GM18502 (cell line): ENCODE measurements at regions not wholly inside any gene's neighbourhood (a gene's known extent, or its start where the extent isn't known, plus 50 kb on each side); places are given as distances from the start of the nearest gene placed in this dataset.

Experiments
- ATAC-seq: cut with Tn5 transposase; IDR thresholded peaks from one replicate; pipeline ENCODE4 v1.9.1; 2021; ENCODE audit warnings: mild to moderate bottlenecking; ENCODE audit not compliant: unreplicated experiment, poor library complexity

- no peak for ATAC-seq
Measured at GRCh38 chr7:51665045-51665780, 348.6 kb upstream of the COBL start.

GRCh38 chr7:51660516-51660915 is 343.9 kb upstream of the COBL start:
- ATAC-seq: no peak

GRCh38 chr7:51658684-51659083 is 342.1 kb upstream of the COBL start:
- ATAC-seq: no peak

GRCh38 chr7:51647931-51648351 is 331.3 kb upstream of the COBL start:
- ATAC-seq: no peak

GRCh38 chr7:51647486-51647885 is 330.9 kb upstream of the COBL start:
- no peak for ATAC-seq

- no peak for ATAC-seq
Measured at GRCh38 chr7:51645702-51646298, 329.2 kb upstream of the COBL start.

GRCh38 chr7:51645255-51645654 is 328.6 kb upstream of the COBL start:
- ATAC-seq: no peak

GRCh38 chr7:51644216-51644615 is 327.6 kb upstream of the COBL start:
- ATAC-seq: no peak

- no peak for ATAC-seq
Measured at GRCh38 chr7:51640841-51641240, 324.2 kb upstream of the COBL start.

- ATAC-seq: no peak
Measured at GRCh38 chr7:51639661-51640334, 323.2 kb upstream of the COBL start.

GRCh38 chr7:51636503-51636902 is 319.9 kb upstream of the COBL start:
- no peak for ATAC-seq

GRCh38 chr7:51635775-51636174 is 319.2 kb upstream of the COBL start:
- ATAC-seq: no peak

GRCh38 chr7:51634538-51634937 is 317.9 kb upstream of the COBL start:
- no peak for ATAC-seq

GRCh38 chr7:51634025-51634424 is 317.4 kb upstream of the COBL start:
- no peak for ATAC-seq

GRCh38 chr7:51633596-51633995 is 317.0 kb upstream of the COBL start:
- no peak for ATAC-seq

- ATAC-seq: no peak
Measured at GRCh38 chr7:51633006-51633405, 316.4 kb upstream of the COBL start.

GRCh38 chr7:51630933-51631332 is 314.3 kb upstream of the COBL start:
- ATAC-seq: no peak

GRCh38 chr7:51629206-51629605 is 312.6 kb upstream of the COBL start:
- ATAC-seq: no peak

GRCh38 chr7:51621956-51622355 is 305.3 kb upstream of the COBL start:
- no peak for ATAC-seq

- ATAC-seq: no peak
Measured at GRCh38 chr7:51620706-51621105, 304.1 kb upstream of the COBL start.

- ATAC-seq: no peak
Measured at GRCh38 chr7:51619880-51620279, 303.3 kb upstream of the COBL start.

- no peak for ATAC-seq
Measured at GRCh38 chr7:51617686-51618085, 301.1 kb upstream of the COBL start.
